Body of pancreas (tissue), 4 donors: ENCODE measurements at regions not wholly inside any gene's neighbourhood (a gene's known extent, or its start where the extent isn't known, plus 50 kb on each side); places are given as distances from the start of the nearest gene placed in this dataset.

Source experiments
- ATAC-seq: fragments of 150-250 bp; one replicate; pipeline ENCODE4 v1.9.1; 2016
- DNase-seq, 4 donors: peaks; one replicate each; pipeline ENCODE4 v3.0.0-alpha.2; 2019
- H3K27ac ChIP-seq, 4 donors: fragments of 200-600 bp; sonication (generic); 1 replicate in 3 of 4; 2 replicates in 1 of 4; pipeline versions ENCODE4 v1.5.1 to v1.6.1; 2016 to 2019; ENCODE audit warnings: mild to moderate bottlenecking in 1 of 4, mixed read lengths in 1 of 4, moderate library complexity in 1 of 4
- H3K27me3 ChIP-seq, 2 donors: fragments of 200-600 bp; sonication (generic); one replicate each; pipeline ENCODE4 v1.6.0; 2016; ENCODE audit warnings: mild to moderate bottlenecking in 1 of 2
- H3K36me3 ChIP-seq, 2 donors: fragments of 200-600 bp; sonication (generic); replicated peaks in 1 of 2; 2 replicates each; pipeline ENCODE4 v1.5.1; 2016; ENCODE audit warnings: low read depth in 2 of 2; ENCODE audit not compliant: insufficient read depth in 1 of 2
- H3K4me1 ChIP-seq: fragments of 200-600 bp; sonication (generic); one replicate; pipeline ENCODE4 v1.6.0; 2016
- H3K4me3 ChIP-seq, 2 donors: fragments of 200-600 bp; sonication (generic); 1 replicate in 1 of 2; 2 replicates in 1 of 2; pipeline ENCODE4 v1.5.1; 2016 to 2019
- H3K9me3 ChIP-seq, 3 donors: fragments of 200-600 bp; sonication (generic); 1 replicate in 2 of 3; 2 replicates in 1 of 3; pipeline ENCODE4 v1.5.1; 2016
- POLR2A ChIP-seq, 3 donors: fragments of 450-650 bp; IDR thresholded peaks; one replicate each; pipeline ENCODE4 v1.6.1; 2016; ENCODE audit warnings: antibody characterized with exemption in 3 of 3, mild to moderate bottlenecking in 2 of 3
- WGBS, 2 donors: methylation state at CpG; one replicate each; pipeline ENCODE4 v1.1.5; 2017; 5-methylcytosine and 5-hydroxymethylcytosine counted together
- intact Hi-C: fragments of 100-400 bp; cut with DNase I; formaldehyde crosslinking; loops from one replicate; pipeline ENCODE4 v1.15.1; 2023
- TF ChIP-seq, protein P1 (sequence below), 7 experiments: fragments of 450-650 bp in 4 of 7; fragments of 200-600 bp in 3 of 7; sonication (generic) in 3 of 7; IDR thresholded peaks; one replicate each; pipeline ENCODE4 v1.5.1; 2016 to 2019; ENCODE audit warnings: antibody characterized with exemption in 7 of 7

- DNase-seq (no peak), ATAC-seq (no peak)
- H3K4me1 ChIP-seq: peaks cover 19% of the 10 kb centered on the region
- H3K9me3 ChIP-seq: no peaks in the 10 kb centered on the region
- no peaks in the 10 kb centered on the region for H3K36me3 ChIP-seq
- intact Hi-C loops: no loop called here
- H3K27me3 ChIP-seq: no peaks in the 10 kb centered on the region
- no peak for TF ChIP-seq POLR2A (IDR thresholded peaks at IDR 0.05)
- TF ChIP-seq, protein P1, sequence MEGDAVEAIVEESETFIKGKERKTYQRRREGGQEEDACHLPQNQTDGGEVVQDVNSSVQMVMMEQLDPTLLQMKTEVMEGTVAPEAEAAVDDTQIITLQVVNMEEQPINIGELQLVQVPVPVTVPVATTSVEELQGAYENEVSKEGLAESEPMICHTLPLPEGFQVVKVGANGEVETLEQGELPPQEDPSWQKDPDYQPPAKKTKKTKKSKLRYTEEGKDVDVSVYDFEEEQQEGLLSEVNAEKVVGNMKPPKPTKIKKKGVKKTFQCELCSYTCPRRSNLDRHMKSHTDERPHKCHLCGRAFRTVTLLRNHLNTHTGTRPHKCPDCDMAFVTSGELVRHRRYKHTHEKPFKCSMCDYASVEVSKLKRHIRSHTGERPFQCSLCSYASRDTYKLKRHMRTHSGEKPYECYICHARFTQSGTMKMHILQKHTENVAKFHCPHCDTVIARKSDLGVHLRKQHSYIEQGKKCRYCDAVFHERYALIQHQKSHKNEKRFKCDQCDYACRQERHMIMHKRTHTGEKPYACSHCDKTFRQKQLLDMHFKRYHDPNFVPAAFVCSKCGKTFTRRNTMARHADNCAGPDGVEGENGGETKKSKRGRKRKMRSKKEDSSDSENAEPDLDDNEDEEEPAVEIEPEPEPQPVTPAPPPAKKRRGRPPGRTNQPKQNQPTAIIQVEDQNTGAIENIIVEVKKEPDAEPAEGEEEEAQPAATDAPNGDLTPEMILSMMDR (IDR thresholded peaks at IDR 0.05): no peak
- H3K27ac ChIP-seq: peak overlapping the region in 1 of 4 donors; percentile 43
- 81 to 88% methylated on average over 4 to 5 of the region's 5 CpGs for WGBS, 2 donors
- no peak overlapping the region for H3K4me3 ChIP-seq
These were observed 84.5 kb downstream of the C5orf15 start for GRCh38 chr5:133883916-133884315.

- Histone ChIP-seq H3K4me1 (peaks cover 19% of the 10 kb centered on the region), H3K27me3 (no peaks in the 10 kb centered on the region), H3K36me3 (no peaks in the 10 kb centered on the region), H3K27ac (no peak overlapping the region), H3K4me3 (no peak overlapping the region), H3K9me3 (no peaks in the 10 kb centered on the region)
- 62 to 67% methylated on average over 10 of the region's 10 CpGs for WGBS, 2 donors
- intact Hi-C loops: no loop called here
- DNase-seq: no peak
- ATAC-seq: no peak
- no peak for TF ChIP-seq POLR2A (IDR thresholded peaks at IDR 0.05)
- TF ChIP-seq, protein P1 (IDR thresholded peaks at IDR 0.05): no peak
These were observed 85.6 kb downstream of the C5orf15 start for GRCh38 chr5:133882846-133883245.

DNA sequence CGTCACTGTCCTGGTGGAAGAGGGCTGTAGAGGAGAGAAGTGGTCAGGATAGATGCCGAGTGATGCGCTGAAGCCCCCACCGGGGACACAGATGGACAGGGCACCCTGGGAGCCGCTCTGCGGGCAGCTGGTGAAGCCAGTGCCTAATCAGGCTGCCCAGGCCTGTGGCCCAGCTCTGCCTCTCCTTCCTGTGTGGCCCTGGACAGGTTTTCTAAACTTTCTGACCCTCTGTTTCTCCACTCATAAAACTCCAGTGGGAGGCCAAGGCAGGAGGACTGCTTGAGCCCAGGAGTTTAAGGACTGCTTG lies 86.1 kb downstream of the C5orf15 start:
- Histone ChIP-seq H3K27ac (no peak overlapping the region), H3K27me3 (no peaks in the 10 kb centered on the region), H3K4me3 (no peak overlapping the region), H3K9me3 (no peaks in the 10 kb centered on the region), H3K4me1 (peaks cover 19% of the 10 kb centered on the region), H3K36me3 (no peaks in the 10 kb centered on the region)
- WGBS, 2 donors: 76 to 83% methylated on average over 6 of the region's 6 CpGs
- ATAC-seq (no peak), DNase-seq (no peak)
- TF ChIP-seq, protein P1 (IDR thresholded peaks at IDR 0.05): no peak
- no peak for TF ChIP-seq POLR2A (IDR thresholded peaks at IDR 0.05)
- intact Hi-C loops: no loop called here

DNA sequence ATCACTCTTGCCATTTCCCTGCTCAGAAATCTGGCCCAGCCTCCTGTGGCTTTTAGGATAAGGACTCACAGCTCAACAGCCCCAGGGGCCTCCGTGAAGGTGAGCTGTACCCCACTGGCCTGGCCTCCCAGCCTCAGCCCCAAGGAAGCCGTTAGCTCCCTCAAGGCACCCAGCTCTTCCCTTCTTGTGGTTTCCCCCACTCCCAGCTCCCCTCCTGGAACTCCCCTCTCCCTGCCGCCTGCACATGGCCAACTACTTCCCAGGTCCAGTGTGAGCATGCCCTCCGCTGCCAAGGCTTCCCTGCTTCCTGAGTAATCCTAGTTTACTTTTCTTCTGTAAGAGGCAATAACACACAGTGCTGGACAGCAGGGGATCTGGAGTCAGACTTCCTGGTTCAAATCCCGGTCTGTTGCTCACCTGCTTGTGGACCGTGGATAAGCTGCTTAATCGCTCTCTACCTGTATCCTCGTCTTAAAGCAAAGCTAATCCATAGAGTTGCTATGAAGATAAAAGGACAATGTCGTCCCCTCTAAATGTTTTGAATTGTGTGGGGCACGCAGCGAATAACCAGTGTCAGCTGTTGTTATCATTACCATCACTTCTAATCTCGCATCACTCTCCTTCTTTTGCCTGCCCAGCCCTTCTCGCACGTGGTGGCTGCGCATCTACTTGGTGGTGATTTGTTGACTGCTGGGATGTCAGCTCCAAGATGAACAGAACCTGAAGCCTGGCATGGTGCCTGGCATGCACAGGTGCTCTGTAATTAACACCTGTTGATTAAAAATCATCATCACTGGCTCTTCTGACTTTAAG lies 86.6 kb downstream of the C5orf15 start:
- Histone ChIP-seq H3K4me1 (peaks cover 19% of the 10 kb centered on the region), H3K9me3 (no peaks in the 10 kb centered on the region), H3K36me3 (no peaks in the 10 kb centered on the region), H3K27ac (no peak overlapping the region), H3K4me3 (no peak overlapping the region), H3K27me3 (no peaks in the 10 kb centered on the region)
- TF ChIP-seq, protein P1 (IDR thresholded peaks at IDR 0.05): no peak
- TF ChIP-seq POLR2A (IDR thresholded peaks at IDR 0.05): no peak
- DNase-seq (no peak), ATAC-seq (no peak)
- 69 to 74% methylated on average over 15 of the region's 15 CpGs for WGBS, 2 donors
- intact Hi-C loops: no loop called here

GRCh38 chr5:133878236-133878555 lies 90.2 kb downstream of the C5orf15 start:
- intact Hi-C loops: loop anchor here (10.0 kb wide), 1 partner anchor 123 kb away; no protein-coding TSS in a partner anchor
- no peaks in the 10 kb centered on the region for H3K36me3 ChIP-seq
- H3K4me3 ChIP-seq: no peak overlapping the region
- TF ChIP-seq POLR2A (IDR thresholded peaks at IDR 0.05): no peak
- TF ChIP-seq, protein P1 (IDR thresholded peaks at IDR 0.05): no peak
- no peak overlapping the region for H3K27ac ChIP-seq
- DNase-seq (no peak), ATAC-seq (no peak)
- H3K27me3 ChIP-seq: no peaks in the 10 kb centered on the region
- WGBS, 2 donors: 44 to 78% methylated on average over 2 of the region's 2 CpGs
- no peaks in the 10 kb centered on the region for H3K9me3 ChIP-seq
- H3K4me1 ChIP-seq: peaks cover under 1% of the 10 kb centered on the region
